ENCODE measurements at regions not wholly inside any gene's neighbourhood (a gene's known extent, or its start where the extent isn't known, plus 50 kb on each side); places are given as distances from the start of the nearest gene placed in this dataset.
"Not testable (repeated sequence)": the region's sequence is repeated elsewhere in the genome, so short reads cannot be mapped to it uniquely, and the experiment has no call there.

GRCh38 chr17:16878084-16878483, 93.8 kb downstream of the TNFRSF13B start:
- DNase-seq, result no peak
- H3K4me3 ChIP-seq, result no peak overlapping the region
- no peaks in the 10 kb centered on the region for H3K9me3 ChIP-seq
- no peaks in the 10 kb centered on the region for H3K27me3 ChIP-seq
- no peak overlapping the region for H3K27ac ChIP-seq
- intact Hi-C loops (cut with DNase I), result no loop called here
- H3K36me3 ChIP-seq, result no peaks in the 10 kb centered on the region
- no peaks in the 10 kb centered on the region for H3K4me1 ChIP-seq
- TF ChIP-seq CTCF (IDR thresholded peaks at IDR 0.05), result no peak
- ATAC-seq, result no peak

GRCh38 chr17:16877099-16877498, 94.8 kb downstream of the TNFRSF13B start:
- no peak for TF ChIP-seq CTCF (IDR thresholded peaks at IDR 0.05)
- intact Hi-C loops (cut with DNase I), result no loop called here
- DNase-seq (no peak), ATAC-seq (no peak)
- Histone ChIP-seq H3K27ac (no peak overlapping the region), H3K9me3 (no peaks in the 10 kb centered on the region), H3K4me3 (no peak overlapping the region), H3K4me1 (no peaks in the 10 kb centered on the region), H3K27me3 (no peaks in the 10 kb centered on the region), H3K36me3 (no peaks in the 10 kb centered on the region)

- Histone ChIP-seq H3K4me3 (no peak overlapping the region), H3K4me1 (no peaks in the 10 kb centered on the region), H3K27ac (no peak overlapping the region), H3K27me3 (no peaks in the 10 kb centered on the region), H3K9me3 (no peaks in the 10 kb centered on the region), H3K36me3 (no peaks in the 10 kb centered on the region)
- ATAC-seq, result no peak
- intact Hi-C loops (cut with DNase I), result no loop called here
- TF ChIP-seq CTCF (IDR thresholded peaks at IDR 0.05), result no peak
- no peak for DNase-seq
These were observed 96.3 kb downstream of the TNFRSF13B start for GRCh38 chr17:16875662-16876061.

GRCh38 chr17:16874216-16874615, 97.7 kb downstream of the TNFRSF13B start:
- H3K36me3 ChIP-seq; H3K27ac ChIP-seq; H3K4me3 ChIP-seq; H3K9me3 ChIP-seq; intact Hi-C loops (cut with DNase I); H3K27me3 ChIP-seq; H3K4me1 ChIP-seq; ATAC-seq: not testable (repeated sequence)
- DNase-seq, result peak; percentile 21

- intact Hi-C loops (cut with DNase I), result no loop called here
- no peaks in the 10 kb centered on the region for H3K9me3 ChIP-seq
- H3K27ac ChIP-seq, result no peak overlapping the region
- DNase-seq, result peak; percentile 75
- peak; percentile 85 for ATAC-seq
- no peaks in the 10 kb centered on the region for H3K36me3 ChIP-seq
- no peak overlapping the region for H3K4me3 ChIP-seq
- H3K27me3 ChIP-seq, result no peaks in the 10 kb centered on the region
- TF ChIP-seq CTCF (IDR thresholded peaks at IDR 0.05), result peak; percentile 53
- H3K4me1 ChIP-seq, result no peaks in the 10 kb centered on the region
These were observed 98.5 kb downstream of the TNFRSF13B start for GRCh38 chr17:16873174-16874035.

- Histone ChIP-seq H3K27me3 (no peaks in the 10 kb centered on the region), H3K9me3 (no peaks in the 10 kb centered on the region), H3K36me3 (no peaks in the 10 kb centered on the region), H3K4me1 (no peaks in the 10 kb centered on the region), H3K4me3 (no peak overlapping the region), H3K27ac (no peak overlapping the region)
- TF ChIP-seq CTCF (IDR thresholded peaks at IDR 0.05), result no peak
- DNase-seq, result peak; percentile 43
- no peak for ATAC-seq
- intact Hi-C loops (cut with DNase I), result no loop called here
These were observed 99.4 kb downstream of the TNFRSF13B start for GRCh38 chr17:16872351-16873173.

GRCh38 chr17:16871446-16872190, 100.3 kb downstream of the TNFRSF13B start:
- H3K27ac ChIP-seq; H3K4me3 ChIP-seq; H3K4me1 ChIP-seq; ATAC-seq; H3K36me3 ChIP-seq; intact Hi-C loops (cut with DNase I); H3K27me3 ChIP-seq; H3K9me3 ChIP-seq: not testable (repeated sequence)
- DNase-seq, result peak; percentile 58

Measured in upper lobe of right lung (tissue), 1 donor.